ENCODE measurements at regions not wholly inside any gene's neighbourhood (a gene's known extent, or its start where the extent isn't known, plus 50 kb on each side); places are given as distances from the start of the nearest gene placed in this dataset.
A peak's percentile ranks its signal among the peaks of the same experiment; 100 is the strongest.

- no peak for DNase-seq
Measured at GRCh38 chr16:31701734-31702133, 171.9 kb upstream of the ZNF267 start.

- no peak for DNase-seq
Measured at GRCh38 chr16:31702796-31703195, 170.8 kb upstream of the ZNF267 start.

GRCh38 chr16:31703526-31704128 lies 170.0 kb upstream of the ZNF267 start:
- DNase-seq: no peak

- no peak for DNase-seq
Measured at GRCh38 chr16:31704138-31704537, 169.5 kb upstream of the ZNF267 start.

GRCh38 chr16:31705371-31705770 lies 168.2 kb upstream of the ZNF267 start:
- no peak for DNase-seq

GRCh38 chr16:31706318-31706717 lies 167.3 kb upstream of the ZNF267 start:
- no peak for DNase-seq

GRCh38 chr16:31706925-31707324 lies 166.7 kb upstream of the ZNF267 start:
- DNase-seq: no peak

- DNase-seq: no peak
Measured at GRCh38 chr16:31707743-31708335, 165.8 kb upstream of the ZNF267 start.

GRCh38 chr16:31708348-31708747 lies 165.3 kb upstream of the ZNF267 start:
- no peak for DNase-seq

GRCh38 chr16:31709181-31709580 lies 164.4 kb upstream of the ZNF267 start:
- DNase-seq: no peak

- DNase-seq: no peak
Measured at GRCh38 chr16:31710134-31710533, 163.5 kb upstream of the ZNF267 start.

- DNase-seq: no peak
Measured at GRCh38 chr16:31710880-31711279, 162.7 kb upstream of the ZNF267 start.

GRCh38 chr16:31711344-31711845 lies 162.2 kb upstream of the ZNF267 start:
- no peak for DNase-seq

- DNase-seq: no peak
Measured at GRCh38 chr16:31712064-31712540, 161.5 kb upstream of the ZNF267 start.

GRCh38 chr16:31713071-31713944 lies 160.3 kb upstream of the ZNF267 start:
- DNase-seq: peak; percentile 93

GRCh38 chr16:31713945-31714902 lies 159.4 kb upstream of the ZNF267 start:
- no peak for DNase-seq

- no peak for DNase-seq
Measured at GRCh38 chr16:31714903-31715504, 158.6 kb upstream of the ZNF267 start.

- DNase-seq: no peak
Measured at GRCh38 chr16:31715915-31716314, 157.7 kb upstream of the ZNF267 start.

GRCh38 chr16:31718998-31719397 lies 154.6 kb upstream of the ZNF267 start:
- no peak for DNase-seq

GRCh38 chr16:31727553-31727952 lies 146.1 kb upstream of the ZNF267 start:
- DNase-seq: no peak

- DNase-seq: no peak
Measured at GRCh38 chr16:31734265-31734664, 139.3 kb upstream of the ZNF267 start.

Data from muscle of arm (tissue), 1 donor.